ENCODE measurements at regions not wholly inside any gene's neighbourhood (a gene's known extent, or its start where the extent isn't known, plus 50 kb on each side); places are given as distances from the start of the nearest gene placed in this dataset.

DNA sequence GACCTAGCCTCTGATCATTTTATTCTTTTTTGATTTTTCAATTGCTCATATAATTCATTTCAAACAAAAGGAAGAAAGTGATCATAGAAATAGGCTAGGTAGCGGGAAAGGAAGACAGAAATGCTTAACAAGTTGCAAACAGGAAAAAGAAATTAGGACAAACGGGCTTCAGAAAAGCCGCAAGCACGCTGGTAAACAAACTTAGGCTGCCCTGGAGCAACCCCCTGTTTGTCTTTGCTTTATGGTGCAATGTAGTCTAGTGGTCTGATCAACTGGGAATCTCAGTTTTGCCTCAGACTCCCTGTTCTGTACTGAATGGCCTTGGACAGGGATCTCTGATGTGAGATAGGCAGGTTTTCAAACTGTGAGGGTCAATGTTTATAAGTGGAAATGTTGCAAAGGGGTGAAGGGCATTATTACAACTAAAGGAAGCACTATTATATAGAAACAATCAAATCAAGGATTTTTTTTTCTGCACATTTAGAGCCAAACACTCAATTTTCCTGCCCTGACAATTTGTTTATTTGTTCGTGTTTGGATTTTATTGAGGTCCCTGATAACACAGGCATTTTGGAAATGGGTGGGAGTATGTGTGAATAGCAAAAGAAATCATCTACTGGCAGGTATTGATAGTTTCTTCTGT is 146.8 kb upstream of the NRIP1 start (continued):
- TF ChIP-seq ZNF337 (CRISPR knock-in tag; IDR thresholded peaks at IDR 0.05; ENCODE audit: borderline replicate concordance, low read depth) (no peak), RXRB (CRISPR knock-in tag; IDR thresholded peaks at IDR 0.05; ENCODE audit: borderline replicate concordance) (peak; percentile 98), PHF8 (CRISPR knock-in tag; IDR thresholded peaks at IDR 0.05) (no peak), MLLT10 (CRISPR knock-in tag; IDR thresholded peaks at IDR 0.05) (no peak), ZNF777 (CRISPR knock-in tag; IDR thresholded peaks at IDR 0.05) (no peak), ZNF256 (CRISPR knock-in tag; conservative IDR thresholded peaks at IDR 0.05) (no peak), ZNF724P (CRISPR knock-in tag; IDR thresholded peaks at IDR 0.05; ENCODE audit: borderline replicate concordance) (no peak), EEA1 (CRISPR knock-in tag; IDR thresholded peaks at IDR 0.05; ENCODE audit: borderline replicate concordance) (no peak), FOXP1 (IDR thresholded peaks at IDR 0.05) (peak; percentile 87), FOXP1 (CRISPR knock-in tag; IDR thresholded peaks at IDR 0.05) (peak; percentile 99), BORCS8-MEF2B (CRISPR knock-in tag; IDR thresholded peaks at IDR 0.05) (no peak), TOE1 (CRISPR knock-in tag; IDR thresholded peaks at IDR 0.05) (no peak), ZNF34 (CRISPR knock-in tag; IDR thresholded peaks at IDR 0.05; ENCODE audit: borderline replicate concordance) (peak; percentile 27; the same call in 1 of the 2 replicates)
- TF ChIP-seq, protein P1, sequence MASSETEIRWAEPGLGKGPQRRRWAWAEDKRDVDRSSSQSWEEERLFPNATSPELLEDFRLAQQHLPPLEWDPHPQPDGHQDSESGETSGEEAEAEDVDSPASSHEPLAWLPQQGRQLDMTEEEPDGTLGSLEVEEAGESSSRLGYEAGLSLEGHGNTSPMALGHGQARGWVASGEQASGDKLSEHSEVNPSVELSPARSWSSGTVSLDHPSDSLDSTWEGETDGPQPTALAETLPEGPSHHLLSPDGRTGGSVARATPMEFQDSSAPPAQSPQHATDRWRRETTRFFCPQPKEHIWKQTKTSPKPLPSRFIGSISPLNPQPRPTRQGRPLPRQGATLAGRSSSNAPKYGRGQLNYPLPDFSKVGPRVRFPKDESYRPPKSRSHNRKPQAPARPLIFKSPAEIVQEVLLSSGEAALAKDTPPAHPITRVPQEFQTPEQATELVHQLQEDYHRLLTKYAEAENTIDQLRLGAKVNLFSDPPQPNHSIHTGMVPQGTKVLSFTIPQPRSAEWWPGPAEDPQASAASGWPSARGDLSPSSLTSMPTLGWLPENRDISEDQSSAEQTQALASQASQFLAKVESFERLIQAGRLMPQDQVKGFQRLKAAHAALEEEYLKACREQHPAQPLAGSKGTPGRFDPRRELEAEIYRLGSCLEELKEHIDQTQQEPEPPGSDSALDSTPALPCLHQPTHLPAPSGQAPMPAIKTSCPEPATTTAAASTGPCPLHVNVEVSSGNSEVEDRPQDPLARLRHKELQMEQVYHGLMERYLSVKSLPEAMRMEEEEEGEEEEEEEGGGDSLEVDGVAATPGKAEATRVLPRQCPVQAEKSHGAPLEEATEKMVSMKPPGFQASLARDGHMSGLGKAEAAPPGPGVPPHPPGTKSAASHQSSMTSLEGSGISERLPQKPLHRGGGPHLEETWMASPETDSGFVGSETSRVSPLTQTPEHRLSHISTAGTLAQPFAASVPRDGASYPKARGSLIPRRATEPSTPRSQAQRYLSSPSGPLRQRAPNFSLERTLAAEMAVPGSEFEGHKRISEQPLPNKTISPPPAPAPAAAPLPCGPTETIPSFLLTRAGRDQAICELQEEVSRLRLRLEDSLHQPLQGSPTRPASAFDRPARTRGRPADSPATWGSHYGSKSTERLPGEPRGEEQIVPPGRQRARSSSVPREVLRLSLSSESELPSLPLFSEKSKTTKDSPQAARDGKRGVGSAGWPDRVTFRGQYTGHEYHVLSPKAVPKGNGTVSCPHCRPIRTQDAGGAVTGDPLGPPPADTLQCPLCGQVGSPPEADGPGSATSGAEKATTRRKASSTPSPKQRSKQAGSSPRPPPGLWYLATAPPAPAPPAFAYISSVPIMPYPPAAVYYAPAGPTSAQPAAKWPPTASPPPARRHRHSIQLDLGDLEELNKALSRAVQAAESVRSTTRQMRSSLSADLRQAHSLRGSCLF (CRISPR knock-in tag; IDR thresholded peaks at IDR 0.05; ENCODE audit: borderline replicate concordance) = no peak
- TF ChIP-seq, protein P2, sequence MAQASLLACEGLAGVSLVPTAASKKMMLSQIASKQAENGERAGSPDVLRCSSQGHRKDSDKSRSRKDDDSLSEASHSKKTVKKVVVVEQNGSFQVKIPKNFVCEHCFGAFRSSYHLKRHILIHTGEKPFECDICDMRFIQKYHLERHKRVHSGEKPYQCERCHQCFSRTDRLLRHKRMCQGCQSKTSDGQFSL (CRISPR knock-in tag; IDR thresholded peaks at IDR 0.05) = 0 out of 2 replicates have a peak, but pooled peaks have one; percentile 38
- TF ChIP-seq, protein P3, sequence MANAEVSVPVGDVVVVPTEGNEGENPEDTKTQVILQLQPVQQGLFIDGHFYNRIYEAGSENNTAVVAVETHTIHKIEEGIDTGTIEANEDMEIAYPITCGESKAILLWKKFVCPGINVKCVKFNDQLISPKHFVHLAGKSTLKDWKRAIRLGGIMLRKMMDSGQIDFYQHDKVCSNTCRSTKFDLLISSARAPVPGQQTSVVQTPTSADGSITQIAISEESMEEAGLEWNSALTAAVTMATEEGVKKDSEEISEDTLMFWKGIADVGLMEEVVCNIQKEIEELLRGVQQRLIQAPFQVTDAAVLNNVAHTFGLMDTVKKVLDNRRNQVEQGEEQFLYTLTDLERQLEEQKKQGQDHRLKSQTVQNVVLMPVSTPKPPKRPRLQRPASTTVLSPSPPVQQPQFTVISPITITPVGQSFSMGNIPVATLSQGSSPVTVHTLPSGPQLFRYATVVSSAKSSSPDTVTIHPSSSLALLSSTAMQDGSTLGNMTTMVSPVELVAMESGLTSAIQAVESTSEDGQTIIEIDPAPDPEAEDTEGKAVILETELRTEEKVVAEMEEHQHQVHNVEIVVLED (CRISPR knock-in tag; IDR thresholded peaks at IDR 0.05; ENCODE audit: borderline replicate concordance) = no peak; the same call in 1 of the 2 replicates
- TF ChIP-seq, protein P4, sequence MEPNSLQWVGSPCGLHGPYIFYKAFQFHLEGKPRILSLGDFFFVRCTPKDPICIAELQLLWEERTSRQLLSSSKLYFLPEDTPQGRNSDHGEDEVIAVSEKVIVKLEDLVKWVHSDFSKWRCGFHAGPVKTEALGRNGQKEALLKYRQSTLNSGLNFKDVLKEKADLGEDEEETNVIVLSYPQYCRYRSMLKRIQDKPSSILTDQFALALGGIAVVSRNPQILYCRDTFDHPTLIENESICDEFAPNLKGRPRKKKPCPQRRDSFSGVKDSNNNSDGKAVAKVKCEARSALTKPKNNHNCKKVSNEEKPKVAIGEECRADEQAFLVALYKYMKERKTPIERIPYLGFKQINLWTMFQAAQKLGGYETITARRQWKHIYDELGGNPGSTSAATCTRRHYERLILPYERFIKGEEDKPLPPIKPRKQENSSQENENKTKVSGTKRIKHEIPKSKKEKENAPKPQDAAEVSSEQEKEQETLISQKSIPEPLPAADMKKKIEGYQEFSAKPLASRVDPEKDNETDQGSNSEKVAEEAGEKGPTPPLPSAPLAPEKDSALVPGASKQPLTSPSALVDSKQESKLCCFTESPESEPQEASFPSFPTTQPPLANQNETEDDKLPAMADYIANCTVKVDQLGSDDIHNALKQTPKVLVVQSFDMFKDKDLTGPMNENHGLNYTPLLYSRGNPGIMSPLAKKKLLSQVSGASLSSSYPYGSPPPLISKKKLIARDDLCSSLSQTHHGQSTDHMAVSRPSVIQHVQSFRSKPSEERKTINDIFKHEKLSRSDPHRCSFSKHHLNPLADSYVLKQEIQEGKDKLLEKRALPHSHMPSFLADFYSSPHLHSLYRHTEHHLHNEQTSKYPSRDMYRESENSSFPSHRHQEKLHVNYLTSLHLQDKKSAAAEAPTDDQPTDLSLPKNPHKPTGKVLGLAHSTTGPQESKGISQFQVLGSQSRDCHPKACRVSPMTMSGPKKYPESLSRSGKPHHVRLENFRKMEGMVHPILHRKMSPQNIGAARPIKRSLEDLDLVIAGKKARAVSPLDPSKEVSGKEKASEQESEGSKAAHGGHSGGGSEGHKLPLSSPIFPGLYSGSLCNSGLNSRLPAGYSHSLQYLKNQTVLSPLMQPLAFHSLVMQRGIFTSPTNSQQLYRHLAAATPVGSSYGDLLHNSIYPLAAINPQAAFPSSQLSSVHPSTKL (CRISPR knock-in tag; IDR thresholded peaks at IDR 0.05) = peak; percentile 100
- TF ChIP-seq, protein P5, sequence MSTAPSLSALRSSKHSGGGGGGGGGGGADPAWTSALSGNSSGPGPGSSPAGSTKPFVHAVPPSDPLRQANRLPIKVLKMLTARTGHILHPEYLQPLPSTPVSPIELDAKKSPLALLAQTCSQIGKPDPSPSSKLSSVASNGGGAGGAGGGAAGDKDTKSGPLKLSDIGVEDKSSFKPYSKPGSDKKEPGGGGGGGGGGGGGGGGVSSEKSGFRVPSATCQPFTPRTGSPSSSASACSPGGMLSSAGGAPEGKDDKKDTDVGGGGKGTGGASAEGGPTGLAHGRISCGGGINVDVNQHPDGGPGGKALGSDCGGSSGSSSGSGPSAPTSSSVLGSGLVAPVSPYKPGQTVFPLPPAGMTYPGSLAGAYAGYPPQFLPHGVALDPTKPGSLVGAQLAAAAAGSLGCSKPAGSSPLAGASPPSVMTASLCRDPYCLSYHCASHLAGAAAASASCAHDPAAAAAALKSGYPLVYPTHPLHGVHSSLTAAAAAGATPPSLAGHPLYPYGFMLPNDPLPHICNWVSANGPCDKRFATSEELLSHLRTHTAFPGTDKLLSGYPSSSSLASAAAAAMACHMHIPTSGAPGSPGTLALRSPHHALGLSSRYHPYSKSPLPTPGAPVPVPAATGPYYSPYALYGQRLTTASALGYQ (CRISPR knock-in tag; IDR thresholded peaks at IDR 0.05) = peak; percentile 97
